Occipital lobe (tissue), 1 donor: ENCODE measurements at regions not wholly inside any gene's neighbourhood (a gene's known extent, or its start where the extent isn't known, plus 50 kb on each side); places are given as distances from the start of the nearest gene placed in this dataset.

Source experiments
- DNase-seq: peaks from one replicate; lab custom pipeline; 2025; lab: John Stamatoyannopoulos, UW

DNA sequence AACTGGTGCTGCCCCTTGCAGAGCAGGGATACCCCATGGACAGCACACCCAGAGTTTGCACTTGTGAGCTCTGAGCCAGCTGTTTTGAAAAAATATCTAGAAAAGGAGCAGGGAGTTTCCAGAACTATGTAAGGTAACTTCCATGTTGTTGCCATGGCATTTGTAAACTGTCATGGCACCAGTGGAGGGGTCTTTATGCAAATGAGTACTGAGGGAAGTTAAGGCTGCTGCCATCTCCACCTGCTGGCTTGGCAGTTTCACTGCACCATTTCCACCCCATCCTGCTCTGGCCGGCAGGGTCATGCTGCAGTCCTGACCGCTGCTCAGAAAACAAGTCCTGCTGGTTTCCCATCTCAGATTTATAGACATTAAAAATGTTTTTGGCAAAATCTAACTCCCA is 52.3 kb upstream of the SNTG2 start:
- DNase-seq = no peak

DNA sequence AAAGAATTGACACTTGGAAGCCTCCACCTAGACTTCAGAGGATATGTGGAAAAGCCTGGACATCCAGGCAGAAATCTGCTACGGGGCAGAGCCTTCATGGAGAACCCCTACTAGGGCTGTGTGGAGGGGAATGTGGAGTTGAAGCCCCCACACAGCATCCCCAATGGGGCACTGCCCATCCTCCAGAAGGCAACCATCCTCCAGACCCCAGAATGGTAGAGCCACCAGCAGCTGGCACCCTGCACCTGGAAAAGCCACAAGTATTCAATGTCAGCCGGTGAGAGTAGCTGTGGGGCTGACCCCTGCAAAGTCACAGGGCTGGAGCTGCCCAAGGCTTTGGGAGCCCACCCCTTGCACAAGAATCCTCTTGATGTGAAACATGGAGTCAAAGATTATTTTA is 53.6 kb upstream of the SNTG2 start:
- no peak for DNase-seq

DNA sequence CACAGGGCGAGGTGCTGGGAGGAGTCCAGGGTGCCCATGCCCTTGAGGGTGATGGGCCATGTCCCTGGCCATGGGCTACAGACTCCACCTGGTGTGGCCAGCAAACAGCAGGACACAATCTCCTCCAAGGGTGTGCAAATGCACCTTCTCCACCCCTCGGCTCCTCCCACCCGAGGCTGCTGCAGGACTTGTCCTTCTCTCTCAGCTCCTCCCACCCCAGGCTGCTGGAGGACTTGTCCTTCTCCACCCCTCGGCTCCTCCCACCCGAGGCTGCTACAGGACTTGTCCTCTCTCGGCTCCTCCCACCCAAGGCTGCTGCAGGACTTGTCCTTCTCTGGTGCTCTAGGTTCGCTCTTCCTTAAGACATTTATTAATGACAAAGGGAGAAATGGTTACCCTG is 57.3 kb upstream of the SNTG2 start:
- DNase-seq = no peak

GRCh38 chr2:892892-893291 is 57.8 kb upstream of the SNTG2 start:
- DNase-seq = no peak

GRCh38 chr2:892401-892800 is 58.2 kb upstream of the SNTG2 start:
- DNase-seq = no peak

DNA sequence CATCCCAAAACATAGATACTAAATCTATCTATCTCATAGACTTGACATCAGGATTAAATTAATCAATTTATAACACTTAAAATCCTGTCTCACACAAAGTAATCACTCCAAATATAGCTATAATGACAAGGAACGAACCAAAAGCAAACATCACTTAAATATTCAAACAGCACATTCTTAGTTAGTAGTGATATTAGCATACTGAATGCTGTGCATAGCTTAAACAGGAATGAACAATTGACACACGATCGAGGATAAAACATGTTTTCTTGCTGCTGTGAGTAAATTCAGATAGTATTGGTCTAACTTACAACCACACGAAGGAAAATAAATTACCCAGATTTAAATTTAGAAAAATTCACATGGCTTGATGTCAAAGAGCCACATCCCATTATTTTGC is 58.9 kb upstream of the SNTG2 start:
- no peak for DNase-seq

DNA sequence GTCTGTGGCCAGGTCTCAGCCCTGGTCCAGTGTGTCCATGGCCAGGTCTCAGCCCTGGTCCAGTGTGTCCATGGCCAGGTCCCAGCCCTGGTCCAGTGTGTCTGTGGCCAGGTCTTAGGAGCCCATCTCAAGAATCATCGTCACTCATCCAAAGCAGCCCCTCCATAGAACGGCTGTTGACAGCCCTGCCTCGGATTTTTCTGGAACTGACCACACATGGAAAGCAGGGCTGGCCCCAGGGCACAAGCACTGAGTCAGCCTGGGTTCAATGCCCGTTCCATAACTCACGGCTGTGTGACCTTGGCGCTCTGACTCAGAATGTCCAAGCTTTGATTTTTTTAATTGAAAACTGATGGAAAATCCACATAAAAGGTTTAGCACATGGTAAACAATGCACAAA is 59.9 kb upstream of the SNTG2 start:
- no peak for DNase-seq

GRCh38 chr2:890214-890613 is 60.4 kb upstream of the SNTG2 start:
- DNase-seq = no peak

DNA sequence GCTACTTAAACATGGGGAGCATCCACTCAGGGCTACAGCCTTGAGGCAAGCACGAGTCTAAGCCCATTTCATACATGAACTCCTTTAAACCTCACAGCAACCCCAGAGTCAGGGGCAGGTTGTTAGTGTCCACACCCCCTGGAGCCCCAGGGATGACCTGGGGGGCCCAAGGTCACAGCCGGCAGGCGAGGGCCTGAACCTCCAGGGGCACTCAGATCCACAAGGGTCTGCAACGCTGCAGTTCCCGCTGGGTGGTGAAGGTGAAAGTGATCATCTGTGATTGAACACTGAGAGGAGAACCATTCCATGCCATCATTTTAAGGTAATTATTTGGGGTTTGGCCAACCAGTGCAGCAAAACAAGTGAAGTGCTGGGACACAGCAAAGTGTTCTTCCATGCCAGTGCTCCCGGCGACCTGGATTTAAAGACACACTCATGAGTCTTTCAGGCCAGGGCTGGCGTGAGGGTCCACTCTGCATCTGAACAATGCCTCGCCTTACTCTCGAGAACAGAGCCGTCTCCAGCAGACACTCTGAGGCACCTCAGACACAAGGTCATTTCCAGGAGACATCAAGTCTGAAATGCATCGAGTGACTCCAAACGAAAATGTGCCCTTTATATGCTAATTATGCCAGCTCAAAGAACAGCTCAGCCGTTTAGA is 61.6 kb upstream of the SNTG2 start:
- DNase-seq = no peak

GRCh38 chr2:888211-888801 is 62.3 kb upstream of the SNTG2 start:
- no peak for DNase-seq

DNA sequence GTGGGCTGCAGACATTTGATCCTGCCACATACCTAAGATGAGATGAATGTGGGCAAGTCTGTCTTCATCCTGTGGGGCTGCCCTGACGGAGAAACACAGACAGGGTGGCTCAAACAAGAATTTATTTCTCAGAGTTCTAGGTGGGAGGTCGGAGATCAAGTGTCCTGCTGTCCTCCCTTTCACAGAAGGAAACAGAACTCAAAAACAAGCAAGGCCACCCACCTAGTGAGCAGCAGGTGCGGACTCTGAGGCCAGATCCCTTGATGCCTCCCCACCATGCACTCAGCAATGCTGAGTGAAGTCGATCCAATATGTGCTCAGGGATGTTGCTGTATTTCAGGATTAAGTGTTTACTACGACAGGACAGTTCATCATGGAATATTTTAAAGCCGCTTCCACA is 63.0 kb upstream of the SNTG2 start:
- no peak for DNase-seq

DNA sequence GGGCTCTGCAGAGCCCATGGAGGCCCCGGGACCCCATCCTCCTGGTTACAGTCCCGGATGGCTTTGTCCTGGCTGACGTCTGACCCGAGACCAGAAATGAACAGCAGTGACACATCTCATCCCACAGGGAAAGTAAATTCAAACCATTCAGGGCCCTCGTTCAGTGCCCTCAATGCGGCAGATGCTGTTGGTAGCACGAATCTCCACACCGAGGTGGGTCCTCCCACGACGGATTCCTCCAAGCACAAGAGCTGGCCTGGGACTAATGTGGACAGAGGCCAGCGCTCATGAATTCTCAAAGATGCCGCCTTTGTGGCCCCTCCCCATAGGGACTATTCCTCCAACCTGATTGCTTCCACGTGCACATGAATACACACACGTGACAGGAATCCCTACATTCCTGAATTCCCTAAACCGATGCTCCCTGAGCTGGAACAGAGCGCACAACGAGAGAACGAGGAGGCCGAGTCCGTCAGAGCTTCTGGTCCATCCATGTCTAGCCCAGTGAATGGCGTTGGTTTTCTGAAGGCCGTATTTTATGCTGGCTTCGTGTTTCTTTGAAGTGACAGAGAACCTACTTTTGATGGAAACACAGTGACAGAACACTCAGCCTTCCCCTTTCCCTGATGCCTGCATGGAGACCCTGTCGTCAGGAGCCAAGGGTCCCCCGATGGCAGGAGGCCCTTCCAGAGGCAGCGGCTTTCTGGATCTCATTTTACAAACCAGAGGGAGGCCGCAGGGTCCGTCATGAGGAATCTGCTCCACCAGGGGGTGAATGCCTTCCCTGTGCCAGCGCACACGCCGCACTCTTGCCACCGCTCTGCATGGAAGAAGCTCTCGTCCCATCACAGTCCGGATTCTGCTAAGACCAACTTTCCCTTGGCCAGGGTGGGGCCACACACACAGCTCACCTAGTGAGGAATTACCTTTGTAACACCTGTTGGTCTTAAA is 64.3 kb upstream of the SNTG2 start:
- no peak for DNase-seq

- no peak for DNase-seq
Measured at GRCh38 chr2:885230-886071, 65.2 kb upstream of the SNTG2 start.

DNA sequence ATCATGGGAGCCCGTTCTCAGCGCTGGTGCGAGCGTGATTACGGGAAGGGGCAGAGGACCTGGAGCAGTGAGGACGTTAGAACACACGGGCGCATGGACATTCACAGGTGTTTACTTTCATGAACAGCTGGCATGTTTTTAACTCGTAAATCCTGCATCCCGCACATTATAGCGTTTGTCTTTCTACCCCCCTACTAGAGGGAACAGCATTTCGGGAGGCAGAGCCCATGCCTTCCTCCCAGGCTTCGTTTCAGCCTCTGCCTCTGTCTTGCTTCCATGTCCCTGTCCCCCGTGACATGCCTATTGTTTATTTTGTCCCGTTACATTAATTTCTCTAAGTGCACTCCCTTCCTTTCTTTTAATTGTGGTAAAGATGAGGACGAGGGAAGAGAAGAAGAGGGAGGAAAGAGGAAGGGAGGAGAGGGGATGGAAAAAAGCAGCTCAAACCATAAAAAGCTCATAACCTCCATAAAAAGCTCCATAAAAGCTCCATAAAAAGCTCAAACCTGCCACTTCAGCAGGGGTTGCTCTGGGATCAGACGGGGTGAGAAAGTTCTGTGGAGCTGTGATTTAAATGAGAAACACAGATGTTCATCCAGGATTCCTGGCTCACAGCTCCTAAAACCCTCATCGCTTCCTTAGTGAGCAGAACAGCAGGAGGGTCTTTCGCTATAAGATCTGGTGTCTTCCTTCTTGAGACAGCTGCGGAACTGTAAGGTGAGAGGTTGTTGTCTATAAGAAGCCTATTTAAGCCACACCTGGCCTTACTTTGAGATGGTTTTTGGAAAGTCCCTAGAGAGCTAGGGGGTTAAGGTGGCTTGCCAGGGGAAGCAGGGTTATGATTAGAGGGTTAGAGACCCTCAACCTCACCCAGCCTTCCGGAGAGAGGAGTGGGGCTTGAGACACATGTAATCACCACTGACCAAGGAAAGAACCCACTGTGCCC is 66.6 kb upstream of the SNTG2 start:
- no peak for DNase-seq

GRCh38 chr2:883260-883802 is 67.3 kb upstream of the SNTG2 start:
- DNase-seq = no peak

- DNase-seq = no peak
Measured at GRCh38 chr2:881204-881918, 69.3 kb upstream of the SNTG2 start.

- DNase-seq = no peak
Measured at GRCh38 chr2:880201-880970, 70.3 kb upstream of the SNTG2 start.

GRCh38 chr2:879540-879939 is 71.1 kb upstream of the SNTG2 start:
- DNase-seq = no peak
